ENCODE measurements at regions not wholly inside any gene's neighbourhood (a gene's known extent, or its start where the extent isn't known, plus 50 kb on each side); places are given as distances from the start of the nearest gene placed in this dataset.

DNA sequence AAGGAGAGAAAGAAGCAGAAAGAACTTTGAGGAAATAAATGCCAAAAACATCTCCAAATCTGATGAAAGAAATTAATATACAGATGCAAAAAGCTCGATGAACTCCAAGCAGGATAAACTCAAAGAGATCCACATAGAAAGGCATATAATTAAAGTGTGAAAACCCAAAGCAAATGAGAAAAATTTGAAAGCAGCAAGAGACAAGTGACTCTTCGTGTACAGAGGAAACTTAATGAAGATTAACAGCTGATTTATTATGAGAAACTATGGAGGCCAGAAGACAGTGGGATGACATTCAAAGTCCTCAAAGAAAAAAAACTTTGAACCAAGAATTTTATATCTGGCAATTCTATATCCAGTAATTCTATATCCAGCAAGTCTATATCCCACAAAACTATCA lies 163.0 kb upstream of the TMCC3 start:
- no peak for DNase-seq (ENCODE audit: low spot score in 2 of 2)
- H3K27ac ChIP-seq = no peak overlapping the region
- 33% methylated on average over 2 of the region's 2 CpGs for WGBS
- H3K27me3 ChIP-seq = no peaks in the 10 kb centered on the region
- no peaks in the 10 kb centered on the region for H3K4me1 ChIP-seq
- no peak for TF ChIP-seq POLR2A (IDR thresholded peaks at IDR 0.05)
- H3K4me3 ChIP-seq = no peak overlapping the region
- no peaks in the 10 kb centered on the region for H3K36me3 ChIP-seq
- H3K9me3 ChIP-seq = peaks cover 19% of the 10 kb centered on the region

DNA sequence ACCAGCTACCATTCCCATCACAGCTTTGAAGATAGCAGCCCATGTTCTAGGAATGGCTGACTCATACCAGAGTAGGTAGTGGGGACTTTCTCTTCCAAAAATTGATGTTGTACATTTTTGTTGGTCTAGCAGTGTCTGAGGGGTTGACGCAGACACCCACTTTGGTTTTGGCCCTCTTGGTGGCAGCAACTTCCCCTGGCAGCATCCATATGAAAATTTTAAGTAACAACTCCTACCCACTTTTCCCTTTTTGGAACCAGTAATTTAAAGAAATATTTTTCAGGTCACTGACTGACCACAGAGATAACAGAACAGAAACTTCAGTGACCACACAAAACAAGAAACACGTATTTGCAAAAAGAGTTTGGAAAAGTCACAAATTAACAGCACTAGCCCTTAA lies 162.0 kb upstream of the TMCC3 start:
- Histone ChIP-seq H3K27me3 (no peaks in the 10 kb centered on the region), H3K4me1 (no peaks in the 10 kb centered on the region), H3K9me3 (peaks cover 19% of the 10 kb centered on the region), H3K27ac (no peak overlapping the region), H3K4me3 (no peak overlapping the region), H3K36me3 (no peaks in the 10 kb centered on the region)
- WGBS = 49% methylated on average over 2 of the region's 2 CpGs
- no peak for DNase-seq (ENCODE audit: low spot score in 2 of 2)
- TF ChIP-seq POLR2AphosphoS5 (IDR thresholded peaks at IDR 0.05) = no peak
- TF ChIP-seq, protein P1, sequence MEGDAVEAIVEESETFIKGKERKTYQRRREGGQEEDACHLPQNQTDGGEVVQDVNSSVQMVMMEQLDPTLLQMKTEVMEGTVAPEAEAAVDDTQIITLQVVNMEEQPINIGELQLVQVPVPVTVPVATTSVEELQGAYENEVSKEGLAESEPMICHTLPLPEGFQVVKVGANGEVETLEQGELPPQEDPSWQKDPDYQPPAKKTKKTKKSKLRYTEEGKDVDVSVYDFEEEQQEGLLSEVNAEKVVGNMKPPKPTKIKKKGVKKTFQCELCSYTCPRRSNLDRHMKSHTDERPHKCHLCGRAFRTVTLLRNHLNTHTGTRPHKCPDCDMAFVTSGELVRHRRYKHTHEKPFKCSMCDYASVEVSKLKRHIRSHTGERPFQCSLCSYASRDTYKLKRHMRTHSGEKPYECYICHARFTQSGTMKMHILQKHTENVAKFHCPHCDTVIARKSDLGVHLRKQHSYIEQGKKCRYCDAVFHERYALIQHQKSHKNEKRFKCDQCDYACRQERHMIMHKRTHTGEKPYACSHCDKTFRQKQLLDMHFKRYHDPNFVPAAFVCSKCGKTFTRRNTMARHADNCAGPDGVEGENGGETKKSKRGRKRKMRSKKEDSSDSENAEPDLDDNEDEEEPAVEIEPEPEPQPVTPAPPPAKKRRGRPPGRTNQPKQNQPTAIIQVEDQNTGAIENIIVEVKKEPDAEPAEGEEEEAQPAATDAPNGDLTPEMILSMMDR (IDR thresholded peaks at IDR 0.05) = no peak
- TF ChIP-seq EP300 (IDR thresholded peaks at IDR 0.05) = no peak

DNA sequence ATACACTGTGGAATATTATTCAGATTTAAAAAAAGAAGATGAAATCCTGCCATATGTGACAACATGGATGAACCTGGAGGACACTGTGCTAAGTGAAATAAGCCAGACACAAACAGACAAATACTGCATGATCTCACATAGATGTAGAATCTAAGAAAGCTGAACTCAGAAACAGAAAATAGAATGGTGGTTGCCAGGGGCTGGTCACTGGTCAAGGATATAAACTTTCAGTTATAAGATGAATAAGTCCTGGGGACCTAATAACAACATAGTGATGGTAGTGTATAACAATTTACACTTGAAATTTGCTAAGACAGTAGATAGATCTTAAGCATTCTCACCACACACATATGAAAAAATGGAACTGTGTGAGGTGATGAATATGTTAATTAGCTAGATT lies 161.3 kb upstream of the TMCC3 start:
- DNase-seq (ENCODE audit: low spot score in 2 of 2) = no peak
- Histone ChIP-seq H3K27me3 (no peaks in the 10 kb centered on the region), H3K4me3 (no peak overlapping the region), H3K9me3 (peaks cover 19% of the 10 kb centered on the region), H3K27ac (no peak overlapping the region), H3K4me1 (no peaks in the 10 kb centered on the region), H3K36me3 (no peaks in the 10 kb centered on the region)
- TF ChIP-seq, protein P1 (IDR thresholded peaks at IDR 0.05) = no peak
- no peak for TF ChIP-seq POLR2AphosphoS5 (IDR thresholded peaks at IDR 0.05)
- no peak for TF ChIP-seq EP300 (IDR thresholded peaks at IDR 0.05)
- TF ChIP-seq POLR2A (IDR thresholded peaks at IDR 0.05) = no peak

DNA sequence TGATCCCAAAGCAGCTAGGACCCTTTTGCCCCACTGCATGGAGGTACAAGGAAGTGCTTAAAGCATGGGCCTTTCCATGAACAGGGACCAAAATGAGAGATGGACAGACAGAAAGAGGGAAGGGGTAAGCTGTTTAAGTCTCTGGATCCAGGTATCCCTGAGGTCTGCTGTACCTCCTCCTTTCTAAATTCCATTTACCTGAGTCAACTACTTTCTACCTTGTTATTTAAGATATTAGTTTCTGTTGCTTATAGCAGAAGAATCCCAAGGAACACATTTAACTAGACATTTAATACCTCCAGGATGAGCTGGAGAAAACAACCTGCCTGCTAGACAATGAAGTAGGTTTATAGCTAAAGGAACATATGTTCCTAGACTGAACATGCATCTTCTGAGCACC lies 157.6 kb upstream of the TMCC3 start:
- no peaks in the 10 kb centered on the region for H3K27me3 ChIP-seq
- no peaks in the 10 kb centered on the region for H3K4me1 ChIP-seq
- no peak overlapping the region for H3K27ac ChIP-seq
- no peaks in the 10 kb centered on the region for H3K36me3 ChIP-seq
- peaks cover 7% of the 10 kb centered on the region for H3K9me3 ChIP-seq
- TF ChIP-seq, protein P1 (IDR thresholded peaks at IDR 0.05) = no peak
- TF ChIP-seq POLR2A (IDR thresholded peaks at IDR 0.05) (no peak), EP300 (IDR thresholded peaks at IDR 0.05) (no peak), POLR2AphosphoS5 (IDR thresholded peaks at IDR 0.05) (no peak)
- H3K4me3 ChIP-seq = no peak overlapping the region
- DNase-seq (ENCODE audit: low spot score in 2 of 2) = no peak

DNA sequence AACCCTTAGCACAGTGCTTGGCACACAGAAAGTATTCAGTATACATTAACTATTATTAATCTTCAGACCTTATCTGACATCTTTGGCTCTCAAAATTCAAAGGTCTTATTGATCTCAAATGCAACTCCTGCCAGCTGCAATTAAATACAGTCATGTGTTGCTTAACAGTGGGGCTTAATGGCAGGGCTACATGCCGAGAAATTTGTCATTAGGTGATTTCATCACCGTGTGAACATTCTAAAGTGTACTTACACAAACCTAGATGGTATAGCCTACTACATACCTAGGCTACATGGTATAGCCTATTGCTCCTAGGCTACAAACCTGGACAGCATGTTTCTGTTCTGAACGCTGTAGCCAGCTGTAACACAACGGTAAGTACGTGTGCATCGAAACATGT lies 156.3 kb upstream of the TMCC3 start:
- Histone ChIP-seq H3K36me3 (no peaks in the 10 kb centered on the region), H3K4me3 (no peak overlapping the region), H3K27me3 (no peaks in the 10 kb centered on the region), H3K9me3 (no peaks in the 10 kb centered on the region), H3K27ac (no peak overlapping the region), H3K4me1 (no peaks in the 10 kb centered on the region)
- no peak for TF ChIP-seq EP300 (IDR thresholded peaks at IDR 0.05)
- no peak for TF ChIP-seq POLR2AphosphoS5 (IDR thresholded peaks at IDR 0.05)
- TF ChIP-seq, protein P1 (IDR thresholded peaks at IDR 0.05) = no peak
- no peak for TF ChIP-seq POLR2A (IDR thresholded peaks at IDR 0.05)
- no peak for DNase-seq (ENCODE audit: low spot score in 2 of 2)
- 79% methylated on average over 6 of the region's 6 CpGs for WGBS

DNA sequence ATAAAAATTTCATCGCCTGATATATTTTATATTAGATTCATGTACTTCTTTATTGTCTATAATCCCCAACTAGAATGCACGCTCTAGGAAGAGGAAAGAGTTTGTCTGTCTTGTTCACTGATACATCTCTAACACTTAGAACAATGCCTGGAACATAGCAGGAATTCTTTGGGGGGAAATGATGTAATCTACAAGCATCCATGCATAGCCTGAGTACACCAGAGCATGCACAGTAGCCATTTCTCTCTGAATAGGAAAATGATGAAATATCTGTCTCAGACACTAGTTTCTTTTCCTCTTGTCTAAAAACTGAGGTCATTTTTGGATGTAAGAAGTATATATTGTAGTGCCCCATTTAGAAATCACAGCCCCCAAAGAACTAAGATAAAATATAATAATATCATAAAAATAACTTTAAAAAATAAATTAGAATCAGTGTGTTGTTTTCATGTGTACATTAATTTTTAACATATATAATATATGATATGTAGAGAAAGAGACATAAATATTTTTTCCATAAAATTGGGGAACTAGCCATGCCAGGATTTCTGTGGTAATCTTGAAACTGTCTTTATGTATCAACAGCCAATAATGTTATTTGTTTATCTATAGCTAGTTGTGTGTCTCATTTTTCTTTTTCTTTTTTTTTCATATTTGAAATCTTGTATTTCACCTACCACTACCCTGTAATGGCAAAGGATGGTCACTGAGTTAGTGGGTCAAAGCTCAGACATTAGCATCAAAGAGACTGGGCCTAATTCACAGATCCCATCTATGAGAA lies 155.6 kb upstream of the TMCC3 start:
- no peaks in the 10 kb centered on the region for H3K27me3 ChIP-seq
- DNase-seq (ENCODE audit: low spot score in 2 of 2) = no peak
- no peak overlapping the region for H3K4me3 ChIP-seq
- no peaks in the 10 kb centered on the region for H3K36me3 ChIP-seq
- no peaks in the 10 kb centered on the region for H3K4me1 ChIP-seq
- H3K27ac ChIP-seq = no peak overlapping the region
- TF ChIP-seq POLR2A (IDR thresholded peaks at IDR 0.05) (no peak), POLR2AphosphoS5 (IDR thresholded peaks at IDR 0.05) (no peak), EP300 (IDR thresholded peaks at IDR 0.05) (no peak)
- TF ChIP-seq, protein P1 (IDR thresholded peaks at IDR 0.05) = no peak
- 78% methylated on average over 2 of the region's 2 CpGs for WGBS
- H3K9me3 ChIP-seq = no peaks in the 10 kb centered on the region

Data from suprapubic skin (tissue), 4 donors.